A673 (cell line): ENCODE measurements at regions not wholly inside any gene's neighbourhood (a gene's known extent, or its start where the extent isn't known, plus 50 kb on each side); places are given as distances from the start of the nearest gene placed in this dataset.

Experiments
- EZH2 ChIP-seq: fragments of 200-600 bp; sonication (generic); IDR thresholded peaks from 2 replicates; pipeline ENCODE4 v1.6.1; 2017; ENCODE audit warnings: borderline replicate concordance, low read depth, mild to moderate bottlenecking, mixed read lengths, antibody characterized with exemption, low read length; ENCODE audit not compliant: poor library complexity, severe bottlenecking
- TF ChIP-seq, protein P1 (sequence below): fragments of 300-800, 200-600 bp; sonication (generic); conservative IDR thresholded peaks from 2 replicates; pipeline ENCODE4 v1.5.1; 2017; ENCODE audit warnings: low read depth, mild to moderate bottlenecking, antibody characterized with exemption, low read length, moderate library complexity, mixed read lengths

DNA sequence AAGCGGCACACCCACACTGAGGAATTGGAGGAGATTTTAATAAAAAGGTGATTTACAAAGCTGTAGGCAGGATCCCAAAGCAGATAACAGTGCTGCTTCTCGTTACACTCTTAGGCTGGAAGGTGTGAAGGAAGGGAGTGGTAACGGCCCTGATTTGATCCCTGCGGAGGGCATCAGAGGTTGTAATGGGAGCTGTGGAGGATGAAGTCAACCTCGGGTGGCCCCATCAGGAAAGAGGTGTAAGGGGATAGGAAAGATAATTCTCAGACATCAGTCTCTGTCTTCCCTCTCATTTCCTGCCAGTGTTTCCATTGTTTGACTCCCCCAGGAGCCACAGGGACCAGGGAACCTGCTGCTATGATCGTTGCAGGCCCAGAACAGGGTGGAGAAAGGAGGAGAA lies 245.7 kb upstream of the NOX3 start:
- no peak for TF ChIP-seq EZH2
- TF ChIP-seq, protein P1, sequence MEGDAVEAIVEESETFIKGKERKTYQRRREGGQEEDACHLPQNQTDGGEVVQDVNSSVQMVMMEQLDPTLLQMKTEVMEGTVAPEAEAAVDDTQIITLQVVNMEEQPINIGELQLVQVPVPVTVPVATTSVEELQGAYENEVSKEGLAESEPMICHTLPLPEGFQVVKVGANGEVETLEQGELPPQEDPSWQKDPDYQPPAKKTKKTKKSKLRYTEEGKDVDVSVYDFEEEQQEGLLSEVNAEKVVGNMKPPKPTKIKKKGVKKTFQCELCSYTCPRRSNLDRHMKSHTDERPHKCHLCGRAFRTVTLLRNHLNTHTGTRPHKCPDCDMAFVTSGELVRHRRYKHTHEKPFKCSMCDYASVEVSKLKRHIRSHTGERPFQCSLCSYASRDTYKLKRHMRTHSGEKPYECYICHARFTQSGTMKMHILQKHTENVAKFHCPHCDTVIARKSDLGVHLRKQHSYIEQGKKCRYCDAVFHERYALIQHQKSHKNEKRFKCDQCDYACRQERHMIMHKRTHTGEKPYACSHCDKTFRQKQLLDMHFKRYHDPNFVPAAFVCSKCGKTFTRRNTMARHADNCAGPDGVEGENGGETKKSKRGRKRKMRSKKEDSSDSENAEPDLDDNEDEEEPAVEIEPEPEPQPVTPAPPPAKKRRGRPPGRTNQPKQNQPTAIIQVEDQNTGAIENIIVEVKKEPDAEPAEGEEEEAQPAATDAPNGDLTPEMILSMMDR = no peak
